ENCODE measurements at regions not wholly inside any gene's neighbourhood (a gene's known extent, or its start where the extent isn't known, plus 50 kb on each side); places are given as distances from the start of the nearest gene placed in this dataset.
"Not testable (repeated sequence)": the region's sequence is repeated elsewhere in the genome, so short reads cannot be mapped to it uniquely, and the experiment has no call there.

GRCh38 chr2:187636731-187637391 lies 82.6 kb upstream of the TFPI start:
- not testable (repeated sequence) for TF ChIP-seq CTCF (conservative IDR thresholded peaks at IDR 0.05; ENCODE audit: low read depth, low read length); EZH2 (IDR thresholded peaks at IDR 0.05; ENCODE audit: borderline replicate concordance, low read depth, low read length, poor library complexity, severe bottlenecking)

All from A673 (cell line).